Endothelial cell (in vitro differentiated cells): ENCODE measurements at regions not wholly inside any gene's neighbourhood (a gene's known extent, or its start where the extent isn't known, plus 50 kb on each side); places are given as distances from the start of the nearest gene placed in this dataset.
"Not testable (repeated sequence)": the region's sequence is repeated elsewhere in the genome, so short reads cannot be mapped to it uniquely, and the experiment has no call there.

Source experiments
- DNase-seq: peaks from one replicate; pipeline ENCODE4 v3.0.0; 2021; ENCODE audit warnings: low spot score
- H3K27ac Mint-ChIP-seq: one replicate; pipeline ENCODE4 v1.8.0; 2021; ENCODE audit warnings: mixed read lengths, inconsistent platforms; ENCODE audit not compliant: unreplicated experiment
- H3K27me3 Mint-ChIP-seq: one replicate; pipeline ENCODE4 v1.8.0; 2021; ENCODE audit warnings: mild to moderate bottlenecking, moderate library complexity, mixed read lengths, inconsistent platforms; ENCODE audit not compliant: unreplicated experiment
- H3K36me3 Mint-ChIP-seq: one replicate; pipeline ENCODE4 v1.8.0; 2021; ENCODE audit warnings: mild to moderate bottlenecking, low read depth, mixed read lengths, inconsistent platforms; ENCODE audit not compliant: unreplicated experiment
- H3K4me1 Mint-ChIP-seq: one replicate; pipeline ENCODE4 v1.8.0; 2021; ENCODE audit warnings: mild to moderate bottlenecking, mixed read lengths, inconsistent platforms; ENCODE audit not compliant: unreplicated experiment
- H3K4me3 Mint-ChIP-seq: one replicate; pipeline ENCODE4 v1.8.0; 2021; ENCODE audit warnings: mild to moderate bottlenecking, mixed read lengths, inconsistent platforms; ENCODE audit not compliant: unreplicated experiment
- H3K9me3 Mint-ChIP-seq: one replicate; pipeline ENCODE4 v1.8.0; 2021; ENCODE audit warnings: mixed read lengths, inconsistent platforms; ENCODE audit not compliant: unreplicated experiment
- TF ChIP-seq, protein P1 (sequence below): fragments of 200-600 bp; sonication (generic); IDR thresholded peaks from one replicate; pipeline ENCODE4 v1.5.0; 2021; ENCODE audit warnings: antibody characterized with exemption; ENCODE audit not compliant: unreplicated experiment

DNA sequence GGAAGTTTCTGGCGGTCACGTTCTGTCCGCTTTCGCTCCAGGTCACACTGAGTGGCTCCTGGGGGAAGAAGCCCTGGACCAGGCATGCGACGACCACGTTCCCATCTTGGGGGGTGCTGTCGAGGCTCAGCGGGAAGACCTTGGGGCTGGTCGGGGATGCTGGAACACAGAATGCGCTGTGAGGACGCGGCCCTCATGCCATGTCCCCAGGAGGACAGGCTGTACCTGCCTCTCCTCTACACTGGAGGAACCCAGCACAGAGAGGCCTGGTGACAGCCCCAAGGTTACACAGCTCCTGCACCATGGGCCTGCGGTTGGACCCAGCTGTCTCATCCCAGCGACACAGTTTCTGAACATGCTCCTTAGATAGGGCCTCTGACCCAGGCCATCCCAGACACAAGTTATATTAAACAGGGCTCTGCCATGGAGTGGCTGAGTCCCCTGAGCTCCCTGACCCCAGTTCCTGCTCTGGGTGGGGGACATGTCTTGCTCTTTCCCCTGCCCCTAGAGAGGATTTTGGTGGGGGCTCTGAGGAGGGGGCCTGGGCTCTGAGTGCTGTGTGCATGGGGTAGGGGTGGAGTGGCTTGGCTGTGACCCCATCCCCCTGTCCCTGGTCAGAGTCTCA, 62.0 kb downstream of the TMEM121 start:
- Mint-ChIP-seq H3K36me3 (peaks cover 7% of the 10 kb centered on the region), H3K27me3 (peaks cover 11% of the 10 kb centered on the region)
- TF ChIP-seq, protein P1, sequence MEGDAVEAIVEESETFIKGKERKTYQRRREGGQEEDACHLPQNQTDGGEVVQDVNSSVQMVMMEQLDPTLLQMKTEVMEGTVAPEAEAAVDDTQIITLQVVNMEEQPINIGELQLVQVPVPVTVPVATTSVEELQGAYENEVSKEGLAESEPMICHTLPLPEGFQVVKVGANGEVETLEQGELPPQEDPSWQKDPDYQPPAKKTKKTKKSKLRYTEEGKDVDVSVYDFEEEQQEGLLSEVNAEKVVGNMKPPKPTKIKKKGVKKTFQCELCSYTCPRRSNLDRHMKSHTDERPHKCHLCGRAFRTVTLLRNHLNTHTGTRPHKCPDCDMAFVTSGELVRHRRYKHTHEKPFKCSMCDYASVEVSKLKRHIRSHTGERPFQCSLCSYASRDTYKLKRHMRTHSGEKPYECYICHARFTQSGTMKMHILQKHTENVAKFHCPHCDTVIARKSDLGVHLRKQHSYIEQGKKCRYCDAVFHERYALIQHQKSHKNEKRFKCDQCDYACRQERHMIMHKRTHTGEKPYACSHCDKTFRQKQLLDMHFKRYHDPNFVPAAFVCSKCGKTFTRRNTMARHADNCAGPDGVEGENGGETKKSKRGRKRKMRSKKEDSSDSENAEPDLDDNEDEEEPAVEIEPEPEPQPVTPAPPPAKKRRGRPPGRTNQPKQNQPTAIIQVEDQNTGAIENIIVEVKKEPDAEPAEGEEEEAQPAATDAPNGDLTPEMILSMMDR: no peak

GRCh38 chr14:105589161-105589925, 63.0 kb downstream of the TMEM121 start:
- TF ChIP-seq, protein P1: no peak
- no peak overlapping the region for H3K4me3 Mint-ChIP-seq
- no peaks in the 10 kb centered on the region for H3K4me1 Mint-ChIP-seq
- H3K9me3 Mint-ChIP-seq: peaks cover 16% of the 10 kb centered on the region
- H3K27ac Mint-ChIP-seq: no peak overlapping the region
- H3K27me3 Mint-ChIP-seq: peaks cover 11% of the 10 kb centered on the region
- no peak for DNase-seq
- H3K36me3 Mint-ChIP-seq: peaks cover 7% of the 10 kb centered on the region

More for the DNA sequence above, 62.0 kb downstream of the TMEM121 start:
- Mint-ChIP-seq H3K9me3 (peaks cover 16% of the 10 kb centered on the region), H3K27ac (no peak overlapping the region), H3K4me1 (no peaks in the 10 kb centered on the region), H3K4me3 (no peak overlapping the region)
- DNase-seq: no peak

DNA sequence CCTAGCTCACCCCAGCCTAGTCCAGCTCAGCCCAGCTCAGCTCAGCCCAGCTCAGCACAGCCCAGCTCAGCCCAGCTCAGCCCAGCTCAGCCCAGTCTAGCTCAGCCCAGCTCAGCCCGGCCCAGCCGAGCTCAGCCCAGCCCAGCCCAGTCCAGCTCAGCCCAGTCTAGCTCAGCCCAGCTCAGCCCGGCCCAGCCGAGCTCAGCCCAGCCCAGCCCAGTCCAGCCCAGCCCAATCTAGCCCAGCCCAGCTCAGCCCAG, 63.5 kb downstream of the TMEM121 start:
- not testable (repeated sequence) for DNase-seq, H3K4me1 Mint-ChIP-seq, H3K27ac Mint-ChIP-seq, H3K4me3 Mint-ChIP-seq, H3K36me3 Mint-ChIP-seq
- Mint-ChIP-seq H3K27me3 (peaks cover 11% of the 10 kb centered on the region), H3K9me3 (peaks cover 14% of the 10 kb centered on the region)

GRCh38 chr14:105591052-105591451, 64.7 kb downstream of the TMEM121 start:
- Mint-ChIP-seq H3K27ac (no peak overlapping the region), H3K4me3 (no peak overlapping the region), H3K27me3 (peaks cover 7% of the 10 kb centered on the region), H3K9me3 (peaks cover 13% of the 10 kb centered on the region), H3K36me3 (no peaks in the 10 kb centered on the region), H3K4me1 (no peaks in the 10 kb centered on the region)
- no peak for DNase-seq
- TF ChIP-seq, protein P1: no peak

- not testable (repeated sequence) for H3K27ac Mint-ChIP-seq, DNase-seq, H3K27me3 Mint-ChIP-seq, H3K4me3 Mint-ChIP-seq, H3K4me1 Mint-ChIP-seq, H3K36me3 Mint-ChIP-seq
- H3K9me3 Mint-ChIP-seq: peaks cover 13% of the 10 kb centered on the region
Measured at GRCh38 chr14:105591792-105592341, 65.5 kb downstream of the TMEM121 start.

DNA sequence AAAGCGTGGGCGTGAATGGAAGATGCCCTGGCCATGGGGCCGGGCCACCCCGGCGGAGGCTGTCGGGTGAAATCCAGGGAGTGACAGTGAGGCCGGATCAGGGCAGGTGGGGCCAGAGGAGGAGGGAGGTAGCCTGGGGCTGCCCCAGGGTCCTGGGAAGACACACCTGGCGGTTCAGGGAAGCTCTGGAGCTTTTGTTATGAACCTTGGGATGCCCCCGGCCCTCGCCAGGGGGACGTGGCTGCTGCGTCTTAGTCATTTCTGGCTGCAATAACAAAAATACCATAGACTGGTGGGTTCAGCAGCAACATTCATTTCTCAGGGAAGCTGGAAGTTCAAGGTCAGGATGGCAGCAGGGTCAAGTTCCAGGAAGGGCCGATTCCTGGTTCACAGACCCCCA, 66.3 kb downstream of the TMEM121 start:
- H3K9me3 Mint-ChIP-seq: peaks cover 13% of the 10 kb centered on the region
- not testable (repeated sequence) for H3K27me3 Mint-ChIP-seq, DNase-seq, H3K4me3 Mint-ChIP-seq, H3K36me3 Mint-ChIP-seq, H3K4me1 Mint-ChIP-seq, H3K27ac Mint-ChIP-seq

- not testable (repeated sequence) for H3K36me3 Mint-ChIP-seq, H3K4me1 Mint-ChIP-seq, H3K27me3 Mint-ChIP-seq
Measured at GRCh38 chr14:105595346-105595745, 69.0 kb downstream of the TMEM121 start.

DNA sequence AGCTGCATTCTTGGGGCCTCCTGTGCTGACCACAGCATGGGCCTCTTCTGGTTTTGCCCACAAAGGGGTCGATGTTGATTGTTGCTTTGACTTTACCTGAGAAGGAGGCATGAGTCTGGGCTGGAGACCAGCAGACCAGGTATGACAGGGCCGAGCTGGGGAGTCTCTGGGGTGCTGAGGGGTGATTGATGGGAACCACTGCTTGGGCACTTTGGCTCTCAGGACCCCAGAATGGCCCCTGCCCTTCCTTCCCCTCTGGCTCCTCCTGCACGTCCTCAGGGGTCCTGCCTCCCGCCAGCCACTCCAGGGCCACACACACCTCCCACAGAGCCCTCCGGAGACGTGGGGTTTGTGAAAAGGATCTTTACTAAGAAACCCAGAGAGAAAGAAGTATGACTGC, 70.0 kb downstream of the TMEM121 start:
- not testable (repeated sequence) for H3K36me3 Mint-ChIP-seq, H3K9me3 Mint-ChIP-seq, H3K27ac Mint-ChIP-seq, DNase-seq, H3K4me1 Mint-ChIP-seq, H3K4me3 Mint-ChIP-seq
- H3K27me3 Mint-ChIP-seq: peaks cover 10% of the 10 kb centered on the region

More at GRCh38 chr14:105595346-105595745, 69.0 kb downstream of the TMEM121 start:
- H3K4me3 Mint-ChIP-seq, H3K27ac Mint-ChIP-seq, DNase-seq, H3K9me3 Mint-ChIP-seq: not testable (repeated sequence)

- H3K4me1 Mint-ChIP-seq, H3K9me3 Mint-ChIP-seq, H3K36me3 Mint-ChIP-seq, H3K4me3 Mint-ChIP-seq, H3K27ac Mint-ChIP-seq, DNase-seq: not testable (repeated sequence)
- peaks cover 13% of the 10 kb centered on the region for H3K27me3 Mint-ChIP-seq
Measured at GRCh38 chr14:105598040-105598763, 71.8 kb downstream of the TMEM121 start.
